Spleen (tissue), 11 donors: ENCODE measurements at regions not wholly inside any gene's neighbourhood (a gene's known extent, or its start where the extent isn't known, plus 50 kb on each side); places are given as distances from the start of the nearest gene placed in this dataset.

ENCODE experiments used
- DNase-seq: peaks from one replicate; pipeline ENCODE4 v3.0.0-alpha.2; 2020
- H3K27ac ChIP-seq, 8 donors: fragments of 200-600 bp; sonication (generic) in 7 of 8; 1 replicate in 4 of 8; 2 replicates in 4 of 8; pipeline versions ENCODE4 v1.5.0 to v1.8.0; 2016 to 2021; ENCODE audit warnings: inconsistent platforms in 4 of 8, mild to moderate bottlenecking in 4 of 8, moderate library complexity in 1 of 8
- H3K27me3 ChIP-seq, 7 donors: fragments of 200-600 bp; sonication (generic) in 6 of 7; replicated peaks in 1 of 7; 1 replicate in 4 of 7; 2 replicates in 3 of 7; pipeline versions ENCODE4 v1.5.0 to v1.8.0; 2016 to 2021; ENCODE audit warnings: inconsistent platforms in 3 of 7, mild to moderate bottlenecking in 1 of 7
- H3K36me3 ChIP-seq, 6 donors: fragments of 200-600 bp; sonication (generic) in 5 of 6; 1 replicate in 4 of 6; 2 replicates in 2 of 6; pipeline versions ENCODE4 v1.5.0 to v1.8.0; 2016 to 2021; ENCODE audit warnings: inconsistent platforms in 2 of 6
- H3K4me1 ChIP-seq, 6 donors: fragments of 200-600 bp; sonication (generic) in 5 of 6; 1 replicate in 3 of 6; 2 replicates in 3 of 6; pipeline versions ENCODE4 v1.5.0 to v1.8.0; 2016 to 2021; ENCODE audit warnings: inconsistent platforms in 3 of 6
- H3K4me3 ChIP-seq, 8 donors: fragments of 200-600 bp; sonication (generic) in 7 of 8; 1 replicate in 4 of 8; 2 replicates in 4 of 8; pipeline versions ENCODE4 v1.5.0 to v1.8.0; 2016 to 2021; ENCODE audit warnings: inconsistent platforms in 4 of 8, mild to moderate bottlenecking in 4 of 8, moderate library complexity in 2 of 8
- H3K9me3 ChIP-seq, 8 donors: fragments of 200-600 bp; sonication (generic) in 7 of 8; 1 replicate in 4 of 8; 2 replicates in 4 of 8; pipeline versions ENCODE4 v1.5.0 to v1.8.0; 2016 to 2021; ENCODE audit warnings: inconsistent platforms in 4 of 8
- CTCF ChIP-seq, 11 experiments: fragments of 200-600 bp in 7 of 11; fragments of 450-650 bp in 4 of 11; sonication (generic) in 4 of 11; IDR thresholded peaks in 8 of 11; conservative IDR thresholded peaks in 3 of 11; 1 replicate in 7 of 11; 2 replicates in 4 of 11; pipeline versions ENCODE4 v1.4.0 to v1.8.0; 2016 to 2021; ENCODE audit warnings: antibody characterized with exemption in 11 of 11, inconsistent platforms in 4 of 11, mild to moderate bottlenecking in 1 of 11
- POLR2A ChIP-seq, 3 donors: fragments of 450-650 bp; IDR thresholded peaks; one replicate each; pipeline ENCODE4 v1.5.1; 2017; ENCODE audit warnings: antibody characterized with exemption in 3 of 3, mild to moderate bottlenecking in 1 of 3
- POLR2AphosphoS5 ChIP-seq, 3 donors: sonication (generic); formaldehyde crosslinking; IDR thresholded peaks; one replicate each; pipeline ENCODE4 v1.5.1; 2017; ENCODE audit warnings: antibody characterized with exemption in 3 of 3
- WGBS, 5 donors: extraction: QIAGEN DNeasy Blood & Tissue Kit in 3 of 5; methylation state at CpG; one replicate each; pipeline versions ENCODE4 v1.1.5 to v1.1.7; 2013 to 2018; 5-methylcytosine and 5-hydroxymethylcytosine counted together
- intact Hi-C: fragments of 100-400 bp; cut with DNase I; formaldehyde crosslinking; loops from one replicate; pipeline ENCODE4 v1.15.0; 2023; ENCODE audit warnings: low total_unique reads
- donor health status: healthy with polysubstance abuse.
- donor health status: DM: no; HTN: no; CAD: no; lungs with moderate emphysema.
- donor health status: DM: no; HTN: no; CAD: no.
- donor health status: Bipolar disorder and iron deficiency.
- donor health status: healthy.
- donor health status: DM: no; HTN: no; CAD: no.
- donor health status: DM: yes; HTN: yes; CAD: no.

GRCh38 chr17:77318021-77318420, 177.3 kb downstream of the SEC14L1 start:
- Histone ChIP-seq H3K4me3 (no peak overlapping the region), H3K27ac (peak overlapping the region in 5 of 8 donors; percentile 85 to 93 (median 91)), H3K9me3 (no peaks in the 10 kb centered on the region), H3K4me1 (peaks cover 39 to 98% (median 83%) of the 10 kb centered on the region in 6 donors), H3K27me3 (no peaks in the 10 kb centered on the region), H3K36me3 (no peaks in the 10 kb centered on the region)
- TF ChIP-seq CTCF (IDR thresholded peaks at IDR 0.05 in 8 of 11, conservative IDR thresholded peaks at IDR 0.05 in 3 of 11) (no peak), POLR2AphosphoS5 (IDR thresholded peaks at IDR 0.05) (no peak), POLR2A (IDR thresholded peaks at IDR 0.05) (no peak)
- intact Hi-C loops: no loop called here
- peak; percentile 57 for DNase-seq
- WGBS, 5 donors: 93 to 98% (median 96%) methylated on average over 7 of the region's 7 CpGs

GRCh38 chr17:77318491-77319210, 177.9 kb downstream of the SEC14L1 start:
- peak; percentile 81 for DNase-seq
- no peaks in the 10 kb centered on the region for H3K27me3 ChIP-seq
- WGBS, 5 donors: 54 to 60% (median 56%) methylated on average over 11 to 14 of the region's 14 CpGs
- H3K27ac ChIP-seq: peak overlapping the region; percentile 79 to 97 (median 89)
- H3K9me3 ChIP-seq: no peaks in the 10 kb centered on the region
- intact Hi-C loops: no loop called here
- TF ChIP-seq CTCF (IDR thresholded peaks at IDR 0.05 in 8 of 11, conservative IDR thresholded peaks at IDR 0.05 in 3 of 11) (no peak), POLR2A (IDR thresholded peaks at IDR 0.05) (no peak), POLR2AphosphoS5 (IDR thresholded peaks at IDR 0.05) (no peak)
- peak overlapping the region in 3 of 8 donors; percentile 41 to 70 (median 47) for H3K4me3 ChIP-seq
- H3K36me3 ChIP-seq: no peaks in the 10 kb centered on the region
- peaks cover 45 to 98% (median 84%) of the 10 kb centered on the region in 6 donors for H3K4me1 ChIP-seq

- Histone ChIP-seq H3K9me3 (no peaks in the 10 kb centered on the region), H3K4me3 (peak overlapping the region; percentile 33 to 70 (median 42)), H3K27ac (peak overlapping the region; percentile 79 to 97 (median 89)), H3K27me3 (no peaks in the 10 kb centered on the region), H3K4me1 (peaks cover 53 to 99% (median 91%) of the 10 kb centered on the region in 6 donors), H3K36me3 (no peaks in the 10 kb centered on the region)
- peak; percentile 82 to 91 (median 84) for TF ChIP-seq POLR2AphosphoS5 (IDR thresholded peaks at IDR 0.05)
- TF ChIP-seq CTCF (IDR thresholded peaks at IDR 0.05 in 8 of 11, conservative IDR thresholded peaks at IDR 0.05 in 3 of 11): no peak
- peak in 1 of 3 donors; percentile 52 for TF ChIP-seq POLR2A (IDR thresholded peaks at IDR 0.05)
- DNase-seq: peak; percentile 93
- WGBS, 5 donors: 20 to 31% (median 26%) methylated on average over 33 to 38 of the region's 38 CpGs
- intact Hi-C loops: no loop called here
These were observed 178.7 kb downstream of the SEC14L1 start for GRCh38 chr17:77319211-77320043.

- intact Hi-C loops: no loop called here
- 27 to 60% (median 46%) methylated on average over 18 of the region's 18 CpGs for WGBS, 5 donors
- Histone ChIP-seq H3K27ac (peak overlapping the region; percentile 79 to 97 (median 89)), H3K36me3 (no peaks in the 10 kb centered on the region), H3K27me3 (no peaks in the 10 kb centered on the region), H3K9me3 (no peaks in the 10 kb centered on the region), H3K4me1 (peaks cover 58 to 99% (median 93%) of the 10 kb centered on the region in 6 donors), H3K4me3 (peak overlapping the region; percentile 33 to 70 (median 42))
- TF ChIP-seq POLR2AphosphoS5 (IDR thresholded peaks at IDR 0.05) (no peak), CTCF (IDR thresholded peaks at IDR 0.05 in 8 of 11, conservative IDR thresholded peaks at IDR 0.05 in 3 of 11) (no peak), POLR2A (IDR thresholded peaks at IDR 0.05) (no peak)
- DNase-seq: peak; percentile 74
These were observed 179.3 kb downstream of the SEC14L1 start for GRCh38 chr17:77320044-77320440.
